ENCODE measurements at regions not wholly inside any gene's neighbourhood (a gene's known extent, or its start where the extent isn't known, plus 50 kb on each side); places are given as distances from the start of the nearest gene placed in this dataset.

DNA sequence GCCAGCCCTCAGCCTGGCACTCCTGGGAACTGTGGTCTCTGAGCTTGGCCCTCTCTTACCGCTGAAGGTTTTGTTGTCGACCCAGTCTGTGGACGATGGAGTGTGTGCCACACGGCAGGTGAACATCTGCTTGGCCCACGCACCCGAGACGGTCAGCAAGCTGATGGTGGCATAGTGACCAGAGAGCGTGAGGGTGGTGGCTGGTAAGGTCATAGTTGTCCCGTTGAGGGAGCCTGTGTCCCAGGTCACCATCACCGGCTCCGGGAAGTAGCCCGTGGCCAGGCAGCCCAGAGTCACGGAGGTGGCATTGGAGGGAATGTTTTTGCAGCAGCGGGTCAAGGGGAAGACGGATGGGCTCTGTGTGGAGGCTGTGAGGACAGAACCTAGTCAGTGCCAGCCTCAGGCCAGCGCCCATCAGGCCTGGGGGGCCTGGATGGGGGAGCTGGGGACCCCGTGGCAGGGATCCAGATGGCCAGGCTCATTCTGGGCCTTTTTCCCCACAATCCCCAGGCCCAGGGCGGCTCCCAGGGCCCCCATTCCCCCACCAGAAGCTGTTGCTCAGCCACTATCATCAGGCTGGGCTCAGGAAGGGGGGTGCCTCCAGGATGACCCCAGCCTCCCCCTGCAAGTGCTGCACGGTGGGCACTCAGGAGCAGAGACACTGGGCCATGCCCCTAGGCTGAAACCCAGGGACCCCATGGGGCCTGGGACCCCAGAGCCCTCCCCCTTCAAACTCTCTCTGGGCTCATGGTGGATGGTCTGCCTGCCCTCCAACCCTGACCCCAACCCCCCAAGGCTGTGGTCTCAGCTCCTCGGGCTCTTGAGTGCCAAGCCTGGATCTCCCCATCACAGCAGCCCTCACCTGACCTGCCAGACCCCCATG lies 75.2 kb downstream of the TMEM121 start:
- TF ChIP-seq POLR2AphosphoS5 (IDR thresholded peaks at IDR 0.05; ENCODE audit: low read depth, low read length), result no peak
- TF ChIP-seq POLR2A (IDR thresholded peaks at IDR 0.05; ENCODE audit: low read depth, low read length), result no peak
